Fibroblast of villous mesenchyme (primary cell): ENCODE measurements at regions not wholly inside any gene's neighbourhood (a gene's known extent, or its start where the extent isn't known, plus 50 kb on each side); places are given as distances from the start of the nearest gene placed in this dataset.

Source experiments
- DNase-seq: peaks from one replicate; pipeline ENCODE4 v3.0.0-alpha.2; 2010; ENCODE audit warnings: low read depth
- H3K4me3 ChIP-seq: 2 replicates; pipeline ENCODE4 v1.5.1; 2011; ENCODE audit warnings: low read depth, mild to moderate bottlenecking, low read length
- TF ChIP-seq, protein P1 (sequence below): IDR thresholded peaks from 2 replicates; pipeline ENCODE4 v1.5.1; 2012; ENCODE audit warnings: low read depth, mild to moderate bottlenecking, low read length; ENCODE audit not compliant: insufficient read depth

DNA sequence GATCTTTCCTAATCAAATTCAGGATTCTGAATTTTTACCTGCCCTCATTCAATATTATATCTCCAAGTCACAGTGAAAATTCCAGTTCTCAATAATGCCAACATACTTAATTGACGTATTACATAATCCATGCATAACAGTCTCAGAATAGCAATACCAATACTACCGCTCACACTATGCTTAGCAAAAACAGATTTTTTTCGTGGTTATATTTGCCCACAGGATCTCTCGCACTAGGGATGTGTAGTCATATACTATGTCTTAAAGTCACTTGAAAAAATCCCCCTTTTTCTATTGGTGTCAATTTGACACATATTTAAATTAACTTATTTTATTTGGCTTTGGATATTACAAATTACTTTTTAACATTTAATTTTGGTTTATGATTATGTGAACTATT lies 323.1 kb upstream of the SLC35B3 start:
- no peak for DNase-seq
- H3K4me3 ChIP-seq, result no peak overlapping the region
- TF ChIP-seq, protein P1, sequence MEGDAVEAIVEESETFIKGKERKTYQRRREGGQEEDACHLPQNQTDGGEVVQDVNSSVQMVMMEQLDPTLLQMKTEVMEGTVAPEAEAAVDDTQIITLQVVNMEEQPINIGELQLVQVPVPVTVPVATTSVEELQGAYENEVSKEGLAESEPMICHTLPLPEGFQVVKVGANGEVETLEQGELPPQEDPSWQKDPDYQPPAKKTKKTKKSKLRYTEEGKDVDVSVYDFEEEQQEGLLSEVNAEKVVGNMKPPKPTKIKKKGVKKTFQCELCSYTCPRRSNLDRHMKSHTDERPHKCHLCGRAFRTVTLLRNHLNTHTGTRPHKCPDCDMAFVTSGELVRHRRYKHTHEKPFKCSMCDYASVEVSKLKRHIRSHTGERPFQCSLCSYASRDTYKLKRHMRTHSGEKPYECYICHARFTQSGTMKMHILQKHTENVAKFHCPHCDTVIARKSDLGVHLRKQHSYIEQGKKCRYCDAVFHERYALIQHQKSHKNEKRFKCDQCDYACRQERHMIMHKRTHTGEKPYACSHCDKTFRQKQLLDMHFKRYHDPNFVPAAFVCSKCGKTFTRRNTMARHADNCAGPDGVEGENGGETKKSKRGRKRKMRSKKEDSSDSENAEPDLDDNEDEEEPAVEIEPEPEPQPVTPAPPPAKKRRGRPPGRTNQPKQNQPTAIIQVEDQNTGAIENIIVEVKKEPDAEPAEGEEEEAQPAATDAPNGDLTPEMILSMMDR, result no peak

DNA sequence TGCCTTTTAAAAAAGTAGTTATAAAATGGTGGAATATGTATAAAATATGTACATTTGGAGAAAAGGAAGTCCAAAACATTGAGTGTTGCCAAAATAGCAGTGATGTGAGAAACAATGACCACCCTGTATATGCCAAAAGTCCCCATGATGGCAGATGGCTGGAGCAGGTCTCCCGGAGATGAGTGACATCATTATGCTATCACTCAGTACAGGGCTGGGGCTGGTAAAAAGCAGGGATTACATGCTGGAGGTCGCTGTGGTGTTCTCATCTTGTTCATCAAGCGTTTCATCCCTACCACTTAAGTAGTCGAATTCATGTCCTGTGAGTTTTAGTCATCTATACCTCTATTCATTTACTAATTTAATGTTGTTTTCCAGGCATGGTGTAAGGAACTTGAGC lies 315.3 kb upstream of the SLC35B3 start:
- DNase-seq, result no peak
- TF ChIP-seq, protein P1, result no peak
- H3K4me3 ChIP-seq, result no peak overlapping the region

DNA sequence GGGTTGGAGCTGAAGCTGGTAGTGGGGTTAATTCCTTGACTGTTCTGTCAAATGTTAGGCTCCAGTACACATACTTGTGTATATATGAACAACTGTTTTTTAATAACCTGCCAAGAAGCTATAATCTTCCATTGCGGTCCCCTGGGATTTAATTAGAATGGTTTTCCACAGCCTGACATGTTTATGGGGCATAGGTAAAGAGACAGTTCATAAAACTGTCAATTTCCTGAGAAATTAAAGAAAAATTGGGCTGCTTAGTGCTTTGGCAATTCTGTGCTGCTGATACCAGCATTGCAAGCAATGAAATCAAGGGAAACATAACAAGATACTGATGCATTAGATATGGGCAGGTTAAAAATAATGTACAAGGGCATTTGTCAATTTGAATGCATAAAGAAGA lies 314.1 kb upstream of the SLC35B3 start:
- no peak overlapping the region for H3K4me3 ChIP-seq
- DNase-seq, result no peak
- TF ChIP-seq, protein P1, result no peak

DNA sequence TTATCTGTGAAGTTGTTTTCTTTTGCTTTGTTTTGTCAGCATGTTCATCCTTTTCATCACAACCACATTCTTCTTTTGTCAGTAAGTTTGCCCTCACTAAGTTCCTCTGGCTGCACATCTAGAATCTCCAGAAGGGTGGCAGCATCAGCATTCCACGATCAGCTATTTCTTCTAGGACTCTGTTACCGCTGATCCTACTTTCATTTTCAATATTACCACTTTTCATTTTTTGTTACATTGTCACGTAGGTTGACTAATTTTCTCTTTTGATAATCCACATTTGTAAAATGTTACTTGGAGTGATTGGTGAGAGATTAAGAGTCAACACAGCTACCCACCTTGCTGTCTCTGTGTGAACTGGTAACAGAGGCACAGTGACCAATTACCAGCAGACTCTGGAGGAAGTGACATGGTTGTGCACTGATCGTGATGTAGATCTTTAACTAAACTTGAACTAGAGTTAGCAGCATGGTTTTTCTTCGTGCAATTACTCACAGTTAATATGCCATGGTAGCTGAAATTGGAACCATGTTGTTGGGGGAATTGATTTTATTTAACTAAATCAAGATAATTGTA lies 307.9 kb upstream of the SLC35B3 start:
- no peak for DNase-seq
- TF ChIP-seq, protein P1, result no peak
- no peak overlapping the region for H3K4me3 ChIP-seq

DNA sequence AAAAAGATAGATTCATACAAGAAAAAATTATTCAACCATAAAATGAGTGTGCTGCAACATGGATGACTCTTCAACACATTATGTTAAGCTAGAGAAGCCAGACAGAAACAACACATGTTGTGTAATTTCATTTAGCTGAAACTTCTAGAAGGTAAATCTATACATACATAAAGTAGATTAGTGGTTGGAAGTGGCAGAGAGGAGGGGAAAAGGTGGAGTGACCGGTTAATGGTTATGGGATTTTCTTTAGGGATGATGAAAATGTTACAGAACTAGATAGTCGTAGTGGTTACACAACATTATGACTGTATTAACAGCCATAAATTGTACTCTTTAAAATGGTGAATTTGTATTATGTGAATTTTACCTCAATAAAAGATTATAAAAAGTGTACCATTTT lies 304.1 kb upstream of the SLC35B3 start:
- TF ChIP-seq, protein P1, result no peak
- no peak for DNase-seq
- H3K4me3 ChIP-seq, result no peak overlapping the region

DNA sequence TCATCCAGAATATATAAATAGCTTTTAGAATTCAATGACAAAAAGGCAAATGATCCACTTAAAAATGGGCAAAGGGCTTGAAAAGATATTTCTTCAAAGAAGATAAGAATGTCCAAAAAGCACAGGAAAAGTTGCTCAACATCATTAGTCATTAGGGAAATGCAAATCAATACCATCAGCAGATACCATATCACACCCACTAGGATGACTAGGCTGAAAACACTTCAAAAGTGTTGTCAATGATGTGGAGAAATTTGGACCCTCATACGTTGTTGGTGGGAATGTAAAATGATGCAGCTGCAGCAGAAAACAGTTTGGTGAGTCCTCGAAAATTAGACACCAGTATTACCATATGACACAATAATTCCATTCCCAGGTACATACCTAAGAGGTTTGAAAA lies 303.6 kb upstream of the SLC35B3 start:
- no peak overlapping the region for H3K4me3 ChIP-seq
- TF ChIP-seq, protein P1, result no peak
- no peak for DNase-seq
